Astrocyte (in vitro differentiated cells and primary cell): ENCODE measurements at regions not wholly inside any gene's neighbourhood (a gene's known extent, or its start where the extent isn't known, plus 50 kb on each side); places are given as distances from the start of the nearest gene placed in this dataset.

Experiments used
- DNase-seq: peaks from one replicate; pipeline ENCODE4 v3.0.0-alpha.2; 2010; ENCODE audit warnings: low read depth
- FAIRE-seq: peaks from 2 replicates; lab custom pipeline; 2011; peaks lifted over from hg19 to GRCh38; lab: Jason Lieb, UNC
- H2AFZ ChIP-seq: 2 replicates; pipeline ENCODE4 v1.6.0; 2012; ENCODE audit warnings: low read depth, low read length, inconsistent platforms
- H3K27ac ChIP-seq: 2 replicates; pipeline ENCODE4 v1.5.1; 2011; ENCODE audit warnings: low read depth, low read length, inconsistent platforms
- H3K27me3 ChIP-seq: 2 replicates; pipeline ENCODE4 v1.6.0; 2011; ENCODE audit warnings: low read length, inconsistent platforms; ENCODE audit not compliant: insufficient read depth
- H3K36me3 ChIP-seq: 2 replicates; pipeline ENCODE4 v1.5.1; 2011; ENCODE audit warnings: low read length, inconsistent platforms; ENCODE audit not compliant: insufficient read depth
- H3K4me1 ChIP-seq: 2 replicates; pipeline ENCODE4 v1.5.1; 2011; ENCODE audit warnings: low read length, inconsistent platforms; ENCODE audit not compliant: insufficient read depth
- H3K4me2 ChIP-seq: 2 replicates; pipeline ENCODE4 v1.6.0; 2012; ENCODE audit warnings: low read length, inconsistent platforms
- H3K4me3 ChIP-seq: 2 replicates; pipeline ENCODE4 v1.5.1; 2011; ENCODE audit warnings: low read depth, mild to moderate bottlenecking, low read length, inconsistent platforms; ENCODE audit not compliant: insufficient read depth
- H3K79me2 ChIP-seq: 2 replicates; pipeline ENCODE4 v1.6.0; 2012; ENCODE audit warnings: mild to moderate bottlenecking, low read length, inconsistent platforms; ENCODE audit not compliant: insufficient read depth
- H3K9ac ChIP-seq: 2 replicates; pipeline ENCODE4 v1.6.0; 2012; ENCODE audit warnings: mild to moderate bottlenecking, low read length, inconsistent platforms
- H3K9me3 ChIP-seq: 2 replicates; pipeline ENCODE4 v1.5.1; 2012; ENCODE audit warnings: low read depth, mild to moderate bottlenecking, low read length, inconsistent platforms; ENCODE audit not compliant: insufficient read depth
- H4K20me1 ChIP-seq: 2 replicates; pipeline ENCODE4 v1.6.0; 2012; ENCODE audit warnings: low read length, inconsistent platforms; ENCODE audit not compliant: insufficient read depth
- H3K27ac Mint-ChIP-seq: one replicate; pipeline ENCODE4 v1.8.0; 2021; ENCODE audit warnings: mild to moderate bottlenecking, mixed read lengths; ENCODE audit not compliant: unreplicated experiment
- H3K27me3 Mint-ChIP-seq: one replicate; pipeline ENCODE4 v1.8.0; 2021; ENCODE audit warnings: low read depth, mixed read lengths; ENCODE audit not compliant: unreplicated experiment
- H3K36me3 Mint-ChIP-seq: one replicate; pipeline ENCODE4 v1.8.0; 2021; ENCODE audit warnings: low read depth, mixed read lengths; ENCODE audit not compliant: unreplicated experiment
- H3K4me1 Mint-ChIP-seq: one replicate; pipeline ENCODE4 v1.8.0; 2021; ENCODE audit warnings: low read depth, mixed read lengths; ENCODE audit not compliant: unreplicated experiment
- H3K4me3 Mint-ChIP-seq: one replicate; pipeline ENCODE4 v1.8.0; 2021; ENCODE audit warnings: mild to moderate bottlenecking, moderate library complexity, mixed read lengths; ENCODE audit not compliant: unreplicated experiment
- H3K9me3 Mint-ChIP-seq: one replicate; pipeline ENCODE4 v1.8.0; 2021; ENCODE audit warnings: mild to moderate bottlenecking, mixed read lengths; ENCODE audit not compliant: unreplicated experiment
- EZH2 ChIP-seq: IDR thresholded peaks from 2 replicates; pipeline ENCODE4 v1.6.1; 2012; ENCODE audit warnings: mild to moderate bottlenecking, low read length, inconsistent platforms; ENCODE audit not compliant: insufficient read depth
- TF ChIP-seq, protein P1 (sequence below): IDR thresholded peaks from 2 replicates; pipeline ENCODE4 v1.5.1; 2011; ENCODE audit warnings: low read depth, mild to moderate bottlenecking, inconsistent platforms, low read length, moderate library complexity; ENCODE audit not compliant: insufficient read depth

- Histone ChIP-seq H2AFZ (no peak overlapping the region), H3K4me3 (no peak overlapping the region), H4K20me1 (no peaks in the 10 kb centered on the region), H3K4me1 (no peaks in the 10 kb centered on the region), H3K4me2 (no peak overlapping the region), H3K79me2 (no peaks in the 10 kb centered on the region), H3K36me3 (no peaks in the 10 kb centered on the region), H3K9me3 (no peaks in the 10 kb centered on the region), H3K27ac (no peak overlapping the region), H3K9ac (no peak overlapping the region), H3K27me3 (no peaks in the 10 kb centered on the region)
- H3K4me3 Mint-ChIP-seq = no peak overlapping the region
- no peak overlapping the region for H3K27ac Mint-ChIP-seq
- TF ChIP-seq, protein P1, sequence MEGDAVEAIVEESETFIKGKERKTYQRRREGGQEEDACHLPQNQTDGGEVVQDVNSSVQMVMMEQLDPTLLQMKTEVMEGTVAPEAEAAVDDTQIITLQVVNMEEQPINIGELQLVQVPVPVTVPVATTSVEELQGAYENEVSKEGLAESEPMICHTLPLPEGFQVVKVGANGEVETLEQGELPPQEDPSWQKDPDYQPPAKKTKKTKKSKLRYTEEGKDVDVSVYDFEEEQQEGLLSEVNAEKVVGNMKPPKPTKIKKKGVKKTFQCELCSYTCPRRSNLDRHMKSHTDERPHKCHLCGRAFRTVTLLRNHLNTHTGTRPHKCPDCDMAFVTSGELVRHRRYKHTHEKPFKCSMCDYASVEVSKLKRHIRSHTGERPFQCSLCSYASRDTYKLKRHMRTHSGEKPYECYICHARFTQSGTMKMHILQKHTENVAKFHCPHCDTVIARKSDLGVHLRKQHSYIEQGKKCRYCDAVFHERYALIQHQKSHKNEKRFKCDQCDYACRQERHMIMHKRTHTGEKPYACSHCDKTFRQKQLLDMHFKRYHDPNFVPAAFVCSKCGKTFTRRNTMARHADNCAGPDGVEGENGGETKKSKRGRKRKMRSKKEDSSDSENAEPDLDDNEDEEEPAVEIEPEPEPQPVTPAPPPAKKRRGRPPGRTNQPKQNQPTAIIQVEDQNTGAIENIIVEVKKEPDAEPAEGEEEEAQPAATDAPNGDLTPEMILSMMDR = no peak
- no peak for TF ChIP-seq EZH2
- no peaks in the 10 kb centered on the region for H3K9me3 Mint-ChIP-seq
- DNase-seq (no peak), FAIRE-seq (no peak)
- H3K36me3 Mint-ChIP-seq = no peaks in the 10 kb centered on the region
- no peaks in the 10 kb centered on the region for H3K27me3 Mint-ChIP-seq
- H3K4me1 Mint-ChIP-seq = peaks cover 3% of the 10 kb centered on the region
These were observed 234.3 kb upstream of the MBL2 start for GRCh38 chr10:53006663-53007526.

GRCh38 chr10:53005612-53006345, 233.2 kb upstream of the MBL2 start:
- no peak overlapping the region for H3K4me3 Mint-ChIP-seq
- TF ChIP-seq EZH2 = no peak
- TF ChIP-seq, protein P1 = no peak
- no peaks in the 10 kb centered on the region for H3K36me3 ChIP-seq
- H3K9me3 ChIP-seq = no peaks in the 10 kb centered on the region
- no peaks in the 10 kb centered on the region for H3K27me3 ChIP-seq
- H3K4me3 ChIP-seq = no peak overlapping the region
- no peaks in the 10 kb centered on the region for H4K20me1 ChIP-seq
- no peak overlapping the region for H3K4me2 ChIP-seq
- DNase-seq (no peak), FAIRE-seq (no peak)
- no peak overlapping the region for H3K9ac ChIP-seq
- peaks cover 3% of the 10 kb centered on the region for H3K4me1 Mint-ChIP-seq
- no peak overlapping the region for H2AFZ ChIP-seq
- no peaks in the 10 kb centered on the region for H3K9me3 Mint-ChIP-seq
- H3K4me1 ChIP-seq = no peaks in the 10 kb centered on the region
- H3K27ac Mint-ChIP-seq = no peak overlapping the region
- H3K27me3 Mint-ChIP-seq = no peaks in the 10 kb centered on the region
- no peaks in the 10 kb centered on the region for H3K79me2 ChIP-seq
- no peaks in the 10 kb centered on the region for H3K36me3 Mint-ChIP-seq
- H3K27ac ChIP-seq = no peak overlapping the region
